ENCODE measurements at regions not wholly inside any gene's neighbourhood (a gene's known extent, or its start where the extent isn't known, plus 50 kb on each side); places are given as distances from the start of the nearest gene placed in this dataset.
"Not testable (repeated sequence)": the region's sequence is repeated elsewhere in the genome, so short reads cannot be mapped to it uniquely, and the experiment has no call there.

- no peak for DNase-seq (ENCODE audit: insufficient read length, low spot score)
- FAIRE-seq = no peak
Observed at GRCh38 chr2:161044921-161045320, 115.3 kb upstream of the TANK start.

GRCh38 chr2:161045726-161046125, 114.5 kb upstream of the TANK start:
- FAIRE-seq (no peak), DNase-seq (ENCODE audit: insufficient read length, low spot score) (no peak)

GRCh38 chr2:161046876-161047275, 113.4 kb upstream of the TANK start:
- no peak for DNase-seq (ENCODE audit: insufficient read length, low spot score)
- no peak for FAIRE-seq

GRCh38 chr2:161048317-161048716, 111.9 kb upstream of the TANK start:
- FAIRE-seq (no peak), DNase-seq (ENCODE audit: insufficient read length, low spot score) (no peak)

- FAIRE-seq = no peak
- no peak for DNase-seq (ENCODE audit: insufficient read length, low spot score)
Observed at GRCh38 chr2:161049559-161049958, 110.7 kb upstream of the TANK start.

- DNase-seq (ENCODE audit: insufficient read length, low spot score) = no peak
- no peak for FAIRE-seq
Observed at GRCh38 chr2:161052214-161052613, 108.0 kb upstream of the TANK start.

- no peak for FAIRE-seq
- DNase-seq (ENCODE audit: insufficient read length, low spot score) = no peak
Observed at GRCh38 chr2:161055289-161055688, 104.9 kb upstream of the TANK start.

- DNase-seq (ENCODE audit: insufficient read length, low spot score) = no peak
- no peak for FAIRE-seq
Observed at GRCh38 chr2:161059388-161059787, 100.8 kb upstream of the TANK start.

GRCh38 chr2:161061786-161062185, 98.4 kb upstream of the TANK start:
- no peak for DNase-seq (ENCODE audit: insufficient read length, low spot score)
- FAIRE-seq = no peak

- FAIRE-seq (peak; percentile 85), DNase-seq (ENCODE audit: insufficient read length, low spot score) (peak; percentile 69)
Observed at GRCh38 chr2:161063157-161063945, 96.9 kb upstream of the TANK start.

GRCh38 chr2:161063946-161064306, 96.3 kb upstream of the TANK start:
- DNase-seq (ENCODE audit: insufficient read length, low spot score) = no peak
- no peak for FAIRE-seq

GRCh38 chr2:161067846-161068350, 92.3 kb upstream of the TANK start:
- no peak for FAIRE-seq
- no peak for DNase-seq (ENCODE audit: insufficient read length, low spot score)

GRCh38 chr2:161068670-161069069, 91.6 kb upstream of the TANK start:
- no peak for FAIRE-seq
- DNase-seq (ENCODE audit: insufficient read length, low spot score) = no peak

- no peak for FAIRE-seq
- no peak for DNase-seq (ENCODE audit: insufficient read length, low spot score)
Observed at GRCh38 chr2:161070693-161071479, 89.3 kb upstream of the TANK start.

- not testable (repeated sequence) for DNase-seq (ENCODE audit: insufficient read length, low spot score); FAIRE-seq
Observed at GRCh38 chr2:161072436-161072835, 87.8 kb upstream of the TANK start.

- DNase-seq (ENCODE audit: insufficient read length, low spot score) (no peak), FAIRE-seq (no peak)
Observed at GRCh38 chr2:161075701-161076100, 84.5 kb upstream of the TANK start.

GRCh38 chr2:161076936-161077335, 83.3 kb upstream of the TANK start:
- no peak for FAIRE-seq

GRCh38 chr2:161077367-161078210, 82.6 kb upstream of the TANK start:
- no peak for FAIRE-seq
- DNase-seq (ENCODE audit: insufficient read length, low spot score) = no peak

More at GRCh38 chr2:161076936-161077335, 83.3 kb upstream of the TANK start:
- DNase-seq (ENCODE audit: insufficient read length, low spot score) = no peak

- no peak for FAIRE-seq
- DNase-seq (ENCODE audit: insufficient read length, low spot score) = no peak
Observed at GRCh38 chr2:161078211-161078539, 82.1 kb upstream of the TANK start.

GRCh38 chr2:161085149-161085548, 75.1 kb upstream of the TANK start:
- FAIRE-seq = peak; percentile 13
- no peak for DNase-seq (ENCODE audit: insufficient read length, low spot score)
